NCI-H526 (cell line): ENCODE measurements at regions not wholly inside any gene's neighbourhood (a gene's known extent, or its start where the extent isn't known, plus 50 kb on each side); places are given as distances from the start of the nearest gene placed in this dataset.
"Not testable (repeated sequence)": the region's sequence is repeated elsewhere in the genome, so short reads cannot be mapped to it uniquely, and the experiment has no call there.

ENCODE experiments used
- DNase-seq, 2 experiments: peaks; one replicate each; lab custom pipeline; 2025; lab: John Stamatoyannopoulos, UW

- not testable (repeated sequence) for DNase-seq
Observed at GRCh38 chr2:179385756-179386155, 121.1 kb upstream of the SESTD1 start.

GRCh38 chr2:179383975-179384374 is 119.3 kb upstream of the SESTD1 start:
- DNase-seq = no peak

DNA sequence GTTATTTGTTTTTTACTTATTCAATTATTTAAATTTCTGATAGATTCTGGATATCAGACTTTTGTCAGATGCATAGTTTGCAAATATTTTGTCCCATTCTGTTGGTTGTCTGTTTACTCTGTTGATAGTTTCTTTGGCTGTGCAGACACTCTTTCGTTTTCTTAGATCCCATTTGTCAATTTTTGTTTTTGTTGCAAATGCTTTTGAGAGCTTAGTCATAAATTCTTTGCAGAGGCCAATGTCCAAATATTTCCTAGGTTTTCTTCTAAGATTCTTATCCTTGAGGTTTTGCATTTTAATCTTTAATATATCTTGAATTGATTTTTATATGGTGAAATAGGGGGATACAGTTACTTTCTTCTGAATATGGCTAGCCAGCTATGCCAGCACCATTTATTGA is 112.7 kb upstream of the SESTD1 start:
- DNase-seq = no peak

DNA sequence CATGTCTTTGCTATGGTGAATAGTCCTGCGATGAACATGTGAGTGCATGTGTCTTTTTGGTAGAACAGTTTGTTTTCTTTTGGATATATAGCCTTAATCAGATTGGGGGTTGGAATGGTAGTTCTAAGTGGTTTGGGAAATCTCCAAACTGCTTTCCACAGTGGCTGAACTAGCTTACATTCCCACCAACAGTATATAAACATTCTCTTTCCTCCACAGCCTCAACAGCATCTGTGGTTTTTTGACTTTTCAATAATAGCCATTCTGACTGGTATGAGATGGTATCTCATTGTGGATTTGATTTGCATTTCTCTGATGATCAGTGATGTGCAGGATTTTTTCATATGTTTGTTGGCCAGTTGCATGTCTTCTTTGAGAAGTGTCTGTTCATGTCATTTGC is 112.2 kb upstream of the SESTD1 start:
- no peak for DNase-seq

DNA sequence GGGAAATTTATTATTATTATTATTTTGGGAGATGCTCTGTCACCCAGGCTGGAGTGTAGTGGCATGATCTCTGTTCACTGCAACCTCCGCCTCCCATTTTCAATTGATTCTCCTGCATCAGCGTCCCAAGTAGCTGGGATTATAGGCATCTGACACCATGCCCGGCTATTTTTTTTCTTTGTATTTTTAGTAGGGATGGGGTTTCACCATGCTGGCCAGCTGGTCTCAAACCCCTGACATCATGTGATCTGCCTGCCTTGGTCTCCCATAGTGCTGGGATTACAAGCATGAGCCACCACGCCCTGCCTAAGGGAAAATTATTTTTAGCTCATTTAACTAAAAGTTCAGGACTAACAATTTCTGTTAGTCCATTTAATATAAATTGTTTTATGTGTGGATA is 109.2 kb upstream of the SESTD1 start:
- no peak for DNase-seq

GRCh38 chr2:179365561-179365960 is 100.9 kb upstream of the SESTD1 start:
- DNase-seq = not testable (repeated sequence)

DNA sequence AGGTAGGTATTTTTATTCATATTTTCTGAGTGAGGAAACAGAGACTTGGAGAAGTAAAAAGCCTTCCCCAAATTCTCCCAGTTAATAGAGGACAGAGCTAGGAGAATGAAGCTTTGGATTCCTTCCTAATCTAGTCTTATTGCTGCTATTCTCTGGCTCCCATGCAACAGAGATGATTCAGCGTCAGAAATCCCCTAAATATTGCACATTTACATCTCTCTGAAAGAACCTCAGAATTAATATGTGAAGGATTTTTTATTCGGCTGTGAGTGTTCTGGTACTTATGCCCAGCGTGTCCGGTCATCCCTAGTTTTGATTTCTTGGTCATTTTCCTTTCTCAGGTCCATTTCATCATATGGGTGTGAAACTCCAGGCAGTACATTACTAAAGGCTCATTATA is 91.2 kb upstream of the SESTD1 start:
- no peak for DNase-seq

GRCh38 chr2:179354739-179355537 is 90.3 kb upstream of the SESTD1 start:
- no peak for DNase-seq

GRCh38 chr2:179354296-179354695 is 89.7 kb upstream of the SESTD1 start:
- DNase-seq = no peak

DNA sequence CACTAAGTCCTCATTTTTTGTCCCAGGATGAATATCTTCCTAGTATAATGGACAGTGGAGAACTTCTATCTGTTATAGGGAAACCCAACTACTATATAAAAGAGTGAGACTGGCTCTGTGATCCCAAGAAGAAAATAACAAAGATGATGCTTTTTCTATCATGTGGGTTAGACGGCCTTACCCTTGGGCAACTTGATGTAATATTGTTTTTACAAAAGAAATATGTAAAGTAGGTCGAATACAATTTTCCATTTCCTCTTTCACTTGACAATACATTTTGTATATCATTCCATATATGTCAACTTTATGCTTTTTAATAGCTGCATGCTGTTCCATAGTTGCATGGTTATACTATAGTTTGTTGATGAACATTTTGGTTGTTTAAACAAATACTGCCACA is 87.5 kb upstream of the SESTD1 start:
- no peak for DNase-seq

GRCh38 chr2:179351057-179351456 is 86.4 kb upstream of the SESTD1 start:
- no peak for DNase-seq

DNA sequence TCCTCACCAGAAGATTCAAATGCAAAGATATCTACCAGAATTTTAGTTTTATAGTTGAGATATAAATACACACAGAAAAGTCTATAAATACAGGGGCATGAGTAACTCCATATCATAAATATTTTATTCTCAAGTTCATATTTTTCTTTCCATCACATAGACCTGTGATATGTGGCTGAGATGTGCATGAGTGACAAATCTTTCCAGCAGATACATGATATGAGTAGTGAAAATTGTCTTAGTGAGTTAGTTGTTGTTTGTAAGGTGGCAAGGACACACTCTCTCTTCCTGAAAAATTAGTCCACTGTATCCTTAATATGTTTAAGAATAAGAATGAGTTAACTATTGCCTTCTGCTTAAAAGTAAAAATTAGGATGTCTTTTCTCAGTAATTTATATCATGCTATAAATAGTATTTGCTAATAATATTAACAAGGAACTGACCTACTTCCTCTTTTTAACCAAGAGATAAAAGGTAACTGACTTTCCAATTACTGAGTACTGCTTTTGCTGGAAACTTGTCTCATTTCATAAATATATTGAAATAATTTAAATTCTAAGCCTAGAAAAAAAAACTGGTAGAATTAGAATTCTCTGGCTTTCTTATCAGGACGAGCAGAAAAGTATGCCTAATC is 85.2 kb upstream of the SESTD1 start:
- DNase-seq = no peak

- DNase-seq = no peak
Observed at GRCh38 chr2:179348906-179349305, 84.3 kb upstream of the SESTD1 start.

GRCh38 chr2:179344970-179345369 is 80.3 kb upstream of the SESTD1 start:
- no peak for DNase-seq

- DNase-seq = no peak
Observed at GRCh38 chr2:179344280-179344964, 79.8 kb upstream of the SESTD1 start.

DNA sequence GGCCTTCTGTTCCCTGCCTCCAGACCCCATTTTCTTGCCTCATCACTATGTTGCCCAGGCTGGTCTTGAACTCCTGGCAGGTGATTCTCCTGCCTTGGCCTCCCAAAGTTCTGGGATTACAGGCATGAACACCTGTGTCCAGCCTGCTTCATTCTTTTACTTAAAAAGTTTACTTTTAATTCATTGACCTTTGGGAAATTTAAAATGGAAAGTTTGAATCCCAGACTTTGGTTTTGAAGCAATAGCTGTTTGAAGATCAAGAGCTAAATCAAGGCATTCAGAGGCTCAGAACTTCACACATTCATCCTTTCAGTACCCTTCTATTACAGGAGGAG is 79.3 kb upstream of the SESTD1 start:
- no peak for DNase-seq

- no peak for DNase-seq
Observed at GRCh38 chr2:179341152-179341866, 76.7 kb upstream of the SESTD1 start.

DNA sequence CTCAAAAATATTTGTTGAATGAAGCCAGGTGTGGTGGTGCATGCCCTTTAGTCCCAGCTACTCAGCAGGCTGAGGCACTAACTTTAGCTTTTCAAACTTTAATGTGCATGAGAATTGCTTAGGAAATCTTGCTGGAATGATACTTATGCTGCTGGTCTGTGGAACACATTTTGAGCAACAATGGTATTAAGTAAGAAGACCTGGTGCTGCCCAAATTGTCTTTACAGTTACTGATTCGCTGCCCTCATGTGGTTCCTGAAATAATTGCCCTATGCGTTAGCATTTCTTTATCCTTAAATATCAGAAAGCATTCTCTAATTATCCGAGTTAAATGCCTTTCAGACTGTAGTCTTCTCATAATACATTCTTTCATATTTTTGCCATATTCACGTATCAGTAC is 76.0 kb upstream of the SESTD1 start:
- peak in 1 of 2 experiments; percentile 22 for DNase-seq

GRCh38 chr2:179338681-179339080 is 74.0 kb upstream of the SESTD1 start:
- no peak for DNase-seq

- no peak for DNase-seq
Observed at GRCh38 chr2:179336782-179337534, 72.3 kb upstream of the SESTD1 start.

GRCh38 chr2:179335732-179336131 is 71.1 kb upstream of the SESTD1 start:
- DNase-seq = no peak

- DNase-seq = no peak
Observed at GRCh38 chr2:179332903-179333302, 68.3 kb upstream of the SESTD1 start.
